BLaER1 treated with 17β-estradiol and CSF1 and Interleukin-3, amounts not matched to agents 10 nM and 100 nM (cell line): ENCODE measurements at regions not wholly inside any gene's neighbourhood (a gene's known extent, or its start where the extent isn't known, plus 50 kb on each side); places are given as distances from the start of the nearest gene placed in this dataset.
"Not testable (repeated sequence)": the region's sequence is repeated elsewhere in the genome, so short reads cannot be mapped to it uniquely, and the experiment has no call there.

Source experiments
- H3K27ac ChIP-seq, 11 experiments: shearing (Covaris generic); formaldehyde crosslinking; 2 replicates each; pipeline ENCODE4 v1.8.1; 2022
- H3K27me3 ChIP-seq, 11 experiments: shearing (Covaris generic); formaldehyde crosslinking; 2 replicates each; pipeline ENCODE4 v1.8.1; 2022
- H3K36me3 ChIP-seq, 11 experiments: shearing (Covaris generic); formaldehyde crosslinking; 2 replicates each; pipeline ENCODE4 v1.8.1; 2022
- H3K4me1 ChIP-seq, 10 experiments: shearing (Covaris generic); formaldehyde crosslinking; 2 replicates each; pipeline ENCODE4 v1.8.1; 2022
- H3K4me2 ChIP-seq, 11 experiments: shearing (Covaris generic); formaldehyde crosslinking; 2 replicates each; pipeline ENCODE4 v1.8.1; 2022
- H3K4me3 ChIP-seq, 10 experiments: shearing (Covaris generic); formaldehyde crosslinking; 2 replicates each; pipeline ENCODE4 v1.8.1; 2022
- H3K9ac ChIP-seq, 11 experiments: shearing (Covaris generic); formaldehyde crosslinking; 2 replicates each; pipeline ENCODE4 v1.8.1; 2022
- H3K9me3 ChIP-seq, 11 experiments: shearing (Covaris generic); formaldehyde crosslinking; replicated peaks in 1 of 11; 2 replicates each; pipeline ENCODE4 v1.8.1; 2022
- H4K20me1 ChIP-seq, 11 experiments: shearing (Covaris generic); formaldehyde crosslinking; 2 replicates each; pipeline ENCODE4 v1.8.1; 2022
- Cebpa-rat ChIP-seq, 11 experiments: shearing (Covaris generic); IDR thresholded peaks; 2 replicates each; pipeline ENCODE4 v1.8.1; 2022

DNA sequence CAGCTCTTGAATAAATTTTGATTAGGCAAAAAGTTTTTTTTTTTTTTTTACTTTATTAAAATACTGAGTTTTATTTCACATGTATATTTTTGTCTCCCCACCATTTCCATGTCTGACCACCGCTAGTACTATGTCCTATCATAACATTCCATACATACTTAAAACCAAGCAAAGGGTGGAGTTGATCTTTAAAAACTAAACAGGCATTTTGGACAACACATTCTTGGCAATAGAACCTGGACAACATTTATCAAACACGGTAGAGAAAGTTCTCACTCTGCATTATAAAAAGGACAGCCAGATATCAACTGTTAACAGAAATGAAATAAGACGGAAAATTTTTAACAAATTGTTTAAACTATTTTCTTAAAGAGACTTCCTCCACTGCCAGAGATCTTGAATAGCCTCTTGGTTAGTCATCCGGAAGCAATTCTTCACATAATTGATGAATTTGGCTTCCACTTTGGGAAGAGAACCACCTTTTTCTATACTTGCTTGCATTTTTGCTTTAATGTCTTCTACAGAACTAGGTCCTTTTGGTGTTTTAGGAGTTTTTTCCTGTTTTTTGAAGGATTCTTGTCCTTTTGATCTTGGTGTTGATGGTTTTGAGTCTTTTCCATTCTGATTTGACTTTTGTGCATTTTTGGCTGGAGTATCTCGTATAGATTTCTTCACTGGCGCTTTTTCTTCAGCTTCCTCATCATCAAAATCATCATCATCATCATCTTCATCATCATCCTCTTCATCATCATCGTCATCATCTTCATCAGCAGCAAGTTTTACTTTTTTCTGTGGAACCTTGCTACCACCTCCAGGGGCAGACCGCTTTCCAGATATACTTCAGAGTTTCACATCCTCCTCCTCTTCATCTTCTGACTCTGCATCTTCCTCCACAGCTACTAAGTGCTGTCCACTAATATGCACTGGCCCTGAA lies 58.7 kb downstream of the POU5F2 start:
- H3K4me3 ChIP-seq, H3K4me2 ChIP-seq: not testable (repeated sequence)

DNA sequence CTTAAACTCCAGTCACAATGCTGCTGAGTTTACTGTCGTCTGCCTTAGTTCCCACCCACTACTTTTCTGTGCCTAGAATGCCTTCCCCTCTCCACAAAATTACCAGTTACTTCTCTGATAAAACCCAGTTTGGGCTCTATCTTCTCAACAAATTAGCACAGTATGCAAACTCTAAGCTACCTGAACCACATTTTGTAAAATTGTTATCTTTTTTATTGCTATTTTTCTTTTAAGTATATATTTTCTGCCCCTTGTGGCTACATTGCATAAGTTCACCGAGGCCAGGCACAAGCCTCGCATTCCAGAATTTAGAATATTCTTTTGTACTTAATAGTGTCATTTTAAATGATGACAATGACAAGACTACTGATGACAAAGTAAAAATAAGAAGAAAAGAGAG lies 60.0 kb downstream of the POU5F2 start:
- Histone ChIP-seq H3K4me3 (no peak overlapping the region), H3K9ac (no peak overlapping the region), H3K27me3 (no peaks in the 10 kb centered on the region), H3K4me2 (no peak overlapping the region), H4K20me1 (no peaks in the 10 kb centered on the region), H3K27ac (no peak overlapping the region), H3K4me1 (no peaks in the 10 kb centered on the region), H3K36me3 (no peaks in the 10 kb centered on the region), H3K9me3 (no peaks in the 10 kb centered on the region)
- no peak for TF ChIP-seq Cebpa-rat (IDR thresholded peaks at IDR 0.05)

More for the DNA sequence above, 58.7 kb downstream of the POU5F2 start:
- H3K27me3 ChIP-seq, H3K9ac ChIP-seq, H3K36me3 ChIP-seq, H4K20me1 ChIP-seq, H3K27ac ChIP-seq, H3K9me3 ChIP-seq, H3K4me1 ChIP-seq: not testable (repeated sequence)

DNA sequence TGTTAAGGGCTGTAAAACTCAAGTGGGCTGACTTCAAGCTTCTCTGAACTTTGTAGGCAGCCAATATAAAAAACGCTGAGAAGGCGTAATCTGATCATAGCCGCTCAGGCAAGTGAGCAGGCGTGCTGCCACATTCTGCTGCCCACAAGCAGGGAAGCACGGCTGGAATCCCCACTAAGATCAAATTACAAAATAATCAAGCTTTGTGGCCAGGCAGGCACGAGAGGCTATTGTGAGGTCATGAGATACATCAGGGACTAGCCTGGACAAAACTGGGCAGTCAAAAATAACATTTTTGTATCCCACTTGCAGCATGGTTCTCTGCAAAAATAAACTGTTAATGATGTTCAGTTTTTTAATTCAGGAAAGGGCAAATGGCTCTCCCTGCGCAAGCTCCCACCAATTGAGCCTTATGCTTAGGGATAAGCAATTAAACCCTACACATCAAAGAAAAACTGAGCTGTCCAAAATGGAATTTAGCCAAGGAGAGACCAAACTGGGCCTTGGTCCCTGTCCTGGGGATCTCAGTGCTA lies 64.0 kb downstream of the POU5F2 start:
- no peak overlapping the region for H3K4me2 ChIP-seq
- no peaks in the 10 kb centered on the region for H3K9me3 ChIP-seq
- no peaks in the 10 kb centered on the region for H3K4me1 ChIP-seq
- H3K4me3 ChIP-seq: no peak overlapping the region
- H3K36me3 ChIP-seq: no peaks in the 10 kb centered on the region
- H4K20me1 ChIP-seq: no peaks in the 10 kb centered on the region
- no peaks in the 10 kb centered on the region for H3K27me3 ChIP-seq
- no peak overlapping the region for H3K27ac ChIP-seq
- no peak overlapping the region for H3K9ac ChIP-seq
- TF ChIP-seq Cebpa-rat (IDR thresholded peaks at IDR 0.05): no peak

DNA sequence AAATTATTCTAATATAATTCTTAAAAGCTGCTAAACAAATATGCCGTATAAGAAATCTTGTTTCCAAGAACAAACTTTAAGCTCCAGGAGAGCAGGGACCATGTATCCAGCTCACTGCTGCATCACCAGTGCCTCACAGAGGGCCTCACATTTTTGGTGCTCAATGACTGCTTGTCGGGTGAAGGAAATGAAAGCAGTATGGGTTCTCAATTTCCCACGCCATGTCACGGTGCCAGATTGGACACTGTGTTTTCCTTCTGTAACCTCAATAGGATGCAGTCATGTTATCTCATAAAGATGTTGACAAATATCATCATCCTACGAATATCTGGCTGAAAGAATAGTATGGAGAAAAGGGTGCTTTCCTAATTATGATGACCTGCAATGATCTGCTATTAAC lies 64.7 kb downstream of the POU5F2 start:
- H3K27ac ChIP-seq: no peak overlapping the region
- no peak for TF ChIP-seq Cebpa-rat (IDR thresholded peaks at IDR 0.05)

DNA sequence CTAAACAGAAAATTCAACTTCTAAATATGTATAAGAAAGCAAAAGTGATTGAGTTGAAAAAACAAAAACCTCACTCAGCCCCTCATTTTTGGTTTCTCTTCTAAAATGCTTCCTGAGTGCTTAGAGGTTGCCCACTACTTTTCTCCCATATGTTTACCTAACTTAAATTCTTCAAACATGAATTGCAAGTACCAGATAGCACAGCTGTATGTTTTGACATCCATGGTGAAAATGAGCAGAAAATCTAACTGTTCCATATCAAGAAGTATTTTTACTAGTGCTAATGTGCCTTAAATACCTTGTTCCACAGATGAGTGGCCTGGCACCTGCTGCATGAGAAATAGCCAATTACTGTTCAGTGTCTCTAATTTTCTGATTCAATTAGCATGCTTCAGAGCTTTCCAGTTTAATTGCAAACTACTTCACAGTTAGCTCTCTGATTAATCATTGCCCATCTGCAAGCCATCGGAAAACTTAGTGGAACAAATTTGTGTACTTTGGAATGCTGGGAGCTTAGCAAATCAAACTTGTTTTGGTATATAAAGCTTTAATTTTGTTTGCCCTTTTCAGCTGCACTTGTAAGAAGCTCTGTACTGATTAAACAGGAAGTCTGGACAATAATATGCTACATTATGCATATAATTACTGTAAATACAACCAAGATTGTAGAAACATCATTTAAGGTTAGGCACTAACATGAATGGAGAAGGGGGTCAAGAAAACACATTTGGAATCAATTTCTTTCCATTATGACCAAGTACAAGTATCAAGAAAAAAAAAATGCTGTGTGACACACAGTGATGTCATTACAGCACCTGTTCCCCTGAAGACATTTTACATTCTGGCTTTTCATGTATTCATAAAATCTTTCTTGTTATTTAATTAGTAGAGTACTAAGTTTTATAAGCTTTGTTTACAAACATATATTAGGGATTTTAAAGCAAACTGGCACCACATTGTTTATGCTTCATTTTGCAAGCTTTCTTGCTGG lies 65.6 kb downstream of the POU5F2 start:
- Histone ChIP-seq H3K4me1 (no peaks in the 10 kb centered on the region), H3K4me2 (no peak overlapping the region), H3K9me3 (no peaks in the 10 kb centered on the region), H4K20me1 (no peaks in the 10 kb centered on the region), H3K36me3 (no peaks in the 10 kb centered on the region), H3K9ac (no peak overlapping the region), H3K27ac (no peak overlapping the region), H3K27me3 (no peaks in the 10 kb centered on the region), H3K4me3 (no peak overlapping the region)
- TF ChIP-seq Cebpa-rat (IDR thresholded peaks at IDR 0.05): no peak

More for the DNA sequence above, 64.7 kb downstream of the POU5F2 start:
- Histone ChIP-seq H3K4me2 (no peak overlapping the region), H3K9ac (no peak overlapping the region), H3K4me1 (no peaks in the 10 kb centered on the region), H3K36me3 (no peaks in the 10 kb centered on the region), H3K4me3 (no peak overlapping the region), H3K27me3 (no peaks in the 10 kb centered on the region), H4K20me1 (no peaks in the 10 kb centered on the region), H3K9me3 (no peaks in the 10 kb centered on the region)

DNA sequence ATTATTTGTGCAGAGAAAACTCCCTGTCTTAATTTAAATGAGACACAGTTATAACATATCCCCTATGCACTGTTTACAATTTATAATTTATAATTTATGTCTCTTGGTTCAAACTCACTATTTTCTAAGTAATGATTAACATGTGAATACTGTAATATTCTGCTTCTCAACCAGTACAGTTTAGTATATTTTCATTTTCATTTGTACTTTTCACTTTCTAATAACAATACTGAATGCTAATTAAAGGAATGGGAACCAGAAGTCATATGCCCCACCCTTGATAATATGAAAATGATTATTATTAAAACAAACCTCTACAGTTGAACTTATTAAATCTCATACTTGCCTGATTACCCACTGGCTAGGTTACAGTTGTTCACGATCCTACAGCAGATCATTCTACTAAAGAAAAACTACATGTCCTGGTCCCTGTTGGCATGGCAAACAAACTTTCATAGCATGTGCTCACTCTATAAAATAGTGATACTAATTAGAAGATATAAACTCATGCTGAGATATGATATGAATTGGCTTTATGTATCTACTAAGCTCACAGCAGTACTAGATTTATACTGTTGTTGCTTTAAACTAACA lies 66.4 kb downstream of the POU5F2 start:
- no peak overlapping the region for H3K27ac ChIP-seq
- no peaks in the 10 kb centered on the region for H4K20me1 ChIP-seq
- TF ChIP-seq Cebpa-rat (IDR thresholded peaks at IDR 0.05): no peak
- no peaks in the 10 kb centered on the region for H3K9me3 ChIP-seq
- no peak overlapping the region for H3K4me3 ChIP-seq
- no peaks in the 10 kb centered on the region for H3K4me1 ChIP-seq
- H3K27me3 ChIP-seq: no peaks in the 10 kb centered on the region
- H3K4me2 ChIP-seq: no peak overlapping the region
- no peak overlapping the region for H3K9ac ChIP-seq
- no peaks in the 10 kb centered on the region for H3K36me3 ChIP-seq

DNA sequence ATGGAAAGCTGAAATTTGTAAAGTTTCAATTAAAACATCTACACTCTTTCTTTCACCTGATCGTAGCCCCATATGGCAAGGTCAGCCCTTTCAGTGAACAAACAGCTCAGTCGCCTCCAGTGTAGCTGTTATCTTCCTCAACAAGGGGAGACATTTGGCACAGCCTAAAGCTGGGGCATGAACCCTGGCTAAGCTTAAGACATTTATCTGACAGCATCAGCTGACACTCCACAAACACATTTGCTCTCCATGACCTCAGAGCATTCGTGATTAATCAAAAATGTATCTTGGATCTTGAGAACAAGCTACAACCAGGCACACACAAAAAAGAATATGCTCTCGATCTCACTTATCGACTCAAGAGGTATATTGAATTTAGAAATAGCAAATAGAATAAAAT lies 67.3 kb downstream of the POU5F2 start:
- Histone ChIP-seq H3K9me3 (no peaks in the 10 kb centered on the region), H3K36me3 (no peaks in the 10 kb centered on the region), H3K27ac (no peak overlapping the region), H3K4me1 (no peaks in the 10 kb centered on the region), H3K27me3 (no peaks in the 10 kb centered on the region), H3K4me3 (no peak overlapping the region), H3K9ac (no peak overlapping the region), H3K4me2 (no peak overlapping the region), H4K20me1 (no peaks in the 10 kb centered on the region)
- no peak for TF ChIP-seq Cebpa-rat (IDR thresholded peaks at IDR 0.05)

DNA sequence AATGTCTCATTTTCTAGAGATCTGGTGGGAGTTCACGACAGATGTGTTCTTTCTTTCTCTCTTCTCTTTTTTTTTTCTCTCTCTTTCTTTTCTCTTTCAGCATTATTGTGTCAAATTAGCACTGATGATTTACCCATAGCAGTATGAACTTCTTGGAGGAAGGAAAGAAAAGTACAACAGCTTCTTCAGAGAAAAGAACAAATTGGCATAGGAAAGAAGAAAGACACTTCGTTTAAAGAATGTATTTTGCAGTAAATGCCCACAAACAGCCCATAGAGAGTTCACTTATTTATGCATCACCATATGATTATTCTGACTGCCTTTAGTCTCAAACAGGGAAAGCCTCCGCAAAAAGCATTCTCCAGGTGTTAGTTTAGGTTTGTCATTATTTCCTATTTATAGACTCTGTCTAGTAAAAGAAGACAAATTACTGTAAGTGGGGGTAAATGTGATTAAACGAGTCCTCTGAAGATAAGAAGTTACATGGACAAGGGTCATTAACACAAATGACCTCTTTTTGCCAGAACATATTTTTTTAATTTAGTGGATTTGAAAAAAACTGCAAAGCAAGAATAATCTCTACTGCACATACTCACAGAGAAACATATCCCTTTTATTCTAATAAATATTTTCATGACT lies 68.0 kb downstream of the POU5F2 start:
- H3K36me3 ChIP-seq: no peaks in the 10 kb centered on the region
- no peak for TF ChIP-seq Cebpa-rat (IDR thresholded peaks at IDR 0.05)
- no peaks in the 10 kb centered on the region for H3K9me3 ChIP-seq
- no peak overlapping the region for H3K4me2 ChIP-seq
- H3K4me3 ChIP-seq: no peak overlapping the region
- no peaks in the 10 kb centered on the region for H4K20me1 ChIP-seq
- H3K4me1 ChIP-seq: no peaks in the 10 kb centered on the region
- no peak overlapping the region for H3K27ac ChIP-seq
- no peaks in the 10 kb centered on the region for H3K27me3 ChIP-seq
- no peak overlapping the region for H3K9ac ChIP-seq

DNA sequence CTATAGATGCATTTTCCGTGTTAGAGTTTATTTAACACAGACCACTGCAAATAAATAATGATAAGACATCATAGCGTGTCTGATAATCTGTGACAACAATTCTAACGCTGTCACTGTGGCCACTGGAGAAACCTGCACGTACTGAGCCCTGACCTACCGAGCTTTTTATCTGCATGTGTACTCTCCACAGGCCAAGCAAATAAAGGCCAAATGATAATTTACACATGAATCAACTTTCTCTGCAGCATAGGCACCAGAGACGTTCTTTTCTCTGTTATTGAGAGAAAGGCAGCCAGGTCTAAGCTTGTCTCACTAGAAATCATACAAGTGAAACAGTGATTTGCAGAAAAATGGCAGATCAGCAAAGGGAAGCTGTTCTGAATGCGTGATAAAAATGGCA lies 75.8 kb downstream of the POU5F2 start:
- Histone ChIP-seq H3K27ac (no peak overlapping the region), H4K20me1 (no peaks in the 10 kb centered on the region), H3K9me3 (no peaks in the 10 kb centered on the region), H3K9ac (no peak overlapping the region), H3K4me3 (no peak overlapping the region), H3K4me2 (no peak overlapping the region), H3K36me3 (no peaks in the 10 kb centered on the region), H3K27me3 (no peaks in the 10 kb centered on the region), H3K4me1 (no peaks in the 10 kb centered on the region)
- no peak for TF ChIP-seq Cebpa-rat (IDR thresholded peaks at IDR 0.05)
